ENCODE measurements at regions not wholly inside any gene's neighbourhood (a gene's known extent, or its start where the extent isn't known, plus 50 kb on each side); places are given as distances from the start of the nearest gene placed in this dataset.

DNA sequence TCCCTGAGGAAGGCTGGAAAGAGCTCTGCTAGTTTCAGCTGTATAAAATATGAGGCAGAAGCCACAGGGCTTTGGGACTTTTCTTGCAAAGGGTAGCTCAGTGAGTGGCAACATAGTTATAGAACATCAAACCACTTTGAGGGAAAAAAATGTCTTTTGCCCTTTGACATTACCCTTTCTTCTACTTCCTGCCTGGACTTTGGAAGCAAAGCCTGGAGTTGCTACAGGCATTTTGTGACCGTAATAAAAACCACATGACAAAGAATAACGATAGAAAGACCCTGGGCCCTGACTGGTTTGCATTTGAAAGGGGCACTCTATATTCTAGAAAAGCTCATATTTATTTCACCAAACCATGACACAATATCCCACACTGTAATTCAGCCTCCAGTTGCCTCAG lies 440.9 kb downstream of the DIRAS2 start:
- TF ChIP-seq, protein P1, sequence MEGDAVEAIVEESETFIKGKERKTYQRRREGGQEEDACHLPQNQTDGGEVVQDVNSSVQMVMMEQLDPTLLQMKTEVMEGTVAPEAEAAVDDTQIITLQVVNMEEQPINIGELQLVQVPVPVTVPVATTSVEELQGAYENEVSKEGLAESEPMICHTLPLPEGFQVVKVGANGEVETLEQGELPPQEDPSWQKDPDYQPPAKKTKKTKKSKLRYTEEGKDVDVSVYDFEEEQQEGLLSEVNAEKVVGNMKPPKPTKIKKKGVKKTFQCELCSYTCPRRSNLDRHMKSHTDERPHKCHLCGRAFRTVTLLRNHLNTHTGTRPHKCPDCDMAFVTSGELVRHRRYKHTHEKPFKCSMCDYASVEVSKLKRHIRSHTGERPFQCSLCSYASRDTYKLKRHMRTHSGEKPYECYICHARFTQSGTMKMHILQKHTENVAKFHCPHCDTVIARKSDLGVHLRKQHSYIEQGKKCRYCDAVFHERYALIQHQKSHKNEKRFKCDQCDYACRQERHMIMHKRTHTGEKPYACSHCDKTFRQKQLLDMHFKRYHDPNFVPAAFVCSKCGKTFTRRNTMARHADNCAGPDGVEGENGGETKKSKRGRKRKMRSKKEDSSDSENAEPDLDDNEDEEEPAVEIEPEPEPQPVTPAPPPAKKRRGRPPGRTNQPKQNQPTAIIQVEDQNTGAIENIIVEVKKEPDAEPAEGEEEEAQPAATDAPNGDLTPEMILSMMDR (optimal IDR thresholded peaks at IDR 0.05 in 1 of 3, IDR thresholded peaks at IDR 0.05 in 1 of 3, conservative IDR thresholded peaks at IDR 0.05 in 1 of 3; ENCODE audit: extremely low read depth in 1 of 3, insufficient read depth in 2 of 3, low read length in 3 of 3), result no peak
- TF ChIP-seq EZH2 (IDR thresholded peaks at IDR 0.05; ENCODE audit: low read length), result no peak

All from keratinocyte (primary cell).